SK-N-SH (cell line): ENCODE measurements at regions not wholly inside any gene's neighbourhood (a gene's known extent, or its start where the extent isn't known, plus 50 kb on each side); places are given as distances from the start of the nearest gene placed in this dataset.

Experiments
- CTCF ChIA-PET: fragments of 300-600, 350-600 bp; formaldehyde crosslinking; extraction: SDS; loops from one replicate; lab custom pipeline; 2021; lab: Yijun Ruan, JAX
- POLR2A ChIA-PET: fragments of 350-600 bp; sonication (Branson Sonifier 250); formaldehyde crosslinking; extraction: SDS; loops from one replicate; lab custom pipeline; 2020; ENCODE audit warnings: antibody characterized with exemption, inconsistent platforms; lab: Yijun Ruan, JAX
- DNase-seq: peaks from one replicate; pipeline ENCODE4 v3.0.0; 2012
- H2AFZ ChIP-seq: fragments of 200-600 bp; sonication (generic); 2 replicates; pipeline ENCODE4 v1.8.1; 2016; ENCODE audit warnings: antibody characterized with exemption, mild to moderate bottlenecking, low read depth
- H3F3A ChIP-seq: fragments of 200-600 bp; sonication (generic); replicated peaks from 2 replicates; pipeline ENCODE3; 2016; ENCODE audit warnings: antibody characterized with exemption, mild to moderate bottlenecking; ENCODE audit not compliant: insufficient read depth
- H3K27ac ChIP-seq, 2 experiments: fragments of 200-500 bp in 1 of 2; fragments of 200-600 bp in 1 of 2; sonication (Bioruptor generic) in 1 of 2; sonication (generic), shearing (Covaris generic) in 1 of 2; 2 replicates each; pipeline versions ENCODE4 v1.5.1 to v1.6.1; 2014 to 2016; ENCODE audit warnings: low read depth in 2 of 2, inconsistent platforms in 1 of 2, low read length in 1 of 2, mild to moderate bottlenecking in 1 of 2, mixed read lengths in 1 of 2
- H3K27me3 ChIP-seq: fragments of 200-600 bp; sonication (generic), shearing (Covaris generic); 2 replicates; pipeline ENCODE4 v1.6.1; 2016; ENCODE audit warnings: mixed run types; ENCODE audit not compliant: insufficient read depth
- H3K36me3 ChIP-seq, 2 experiments: fragments of 200-500 bp in 1 of 2; fragments of 200-600 bp in 1 of 2; sonication (Bioruptor generic) in 1 of 2; sonication (generic) in 1 of 2; replicated peaks in 1 of 2; 2 replicates each; pipeline versions ENCODE3 to v1.5.1; 2014 to 2016; ENCODE audit warnings: low read length in 1 of 2, mild to moderate bottlenecking in 1 of 2; ENCODE audit not compliant: insufficient read depth in 2 of 2, control insufficient read depth in 1 of 2
- H3K4me1 ChIP-seq, 2 experiments: fragments of 200-500 bp in 1 of 2; fragments of 200-600 bp in 1 of 2; sonication (Bioruptor generic) in 1 of 2; sonication (generic), shearing (Covaris generic) in 1 of 2; 2 replicates each; pipeline versions ENCODE4 v1.5.1 to v1.6.1; 2014 to 2016; ENCODE audit warnings: low read depth in 1 of 2, low read length in 1 of 2, mixed run types in 1 of 2; ENCODE audit not compliant: insufficient read depth in 2 of 2, control insufficient read depth in 1 of 2
- H3K4me2 ChIP-seq: fragments of 200-600 bp; sonication (generic), shearing (Covaris generic); 2 replicates; pipeline ENCODE4 v1.6.1; 2017; ENCODE audit warnings: mixed run types
- H3K4me3 ChIP-seq, 2 experiments: fragments of 200-500 bp in 1 of 2; fragments of 200-600 bp in 1 of 2; sonication (Bioruptor generic) in 1 of 2; sonication (generic), shearing (Covaris generic) in 1 of 2; 2 replicates each; pipeline versions ENCODE4 v1.5.1 to v1.8.1; 2014 to 2016; ENCODE audit warnings: low read depth in 2 of 2, inconsistent platforms in 1 of 2, low read length in 1 of 2, mild to moderate bottlenecking in 1 of 2, mixed read lengths in 1 of 2, moderate library complexity in 1 of 2
- H3K79me2 ChIP-seq: fragments of 200-600 bp; sonication (generic); 2 replicates; pipeline ENCODE4 v1.8.1; 2017; ENCODE audit warnings: mild to moderate bottlenecking; ENCODE audit not compliant: insufficient read depth
- H3K9ac ChIP-seq: fragments of 200-600 bp; sonication (generic); 2 replicates; pipeline ENCODE4 v1.6.1; 2017; ENCODE audit warnings: mixed run types
- H3K9me2 ChIP-seq: fragments of 200-600 bp; sonication (generic); 2 replicates; pipeline ENCODE4 v1.6.1; 2017; ENCODE audit warnings: mixed run types
- H3K9me3 ChIP-seq: fragments of 200-600 bp; sonication (generic); 2 replicates; pipeline ENCODE4 v1.6.1; 2017; ENCODE audit warnings: mixed run types, mild to moderate bottlenecking, moderate library complexity
- H4K20me1 ChIP-seq: fragments of 200-600 bp; sonication (generic); 2 replicates; pipeline ENCODE4 v1.6.1; 2017; ENCODE audit warnings: mild to moderate bottlenecking, mixed run types; ENCODE audit not compliant: insufficient read depth
- CTCF ChIP-seq: fragments of 200-600 bp; sonication (generic); IDR thresholded peaks from 2 replicates; pipeline ENCODE4 v1.6.1; 2017; ENCODE audit warnings: antibody characterized with exemption, mild to moderate bottlenecking, moderate library complexity
- EP300 ChIP-seq, 2 experiments: IDR thresholded peaks; 2 replicates each; pipeline versions ENCODE4 v1.4.0 to v1.6.1; 2012; ENCODE audit warnings: borderline replicate concordance in 1 of 2, low read depth in 1 of 2, low read length in 1 of 2
- FOSL2 ChIP-seq: IDR thresholded peaks from 2 replicates; pipeline ENCODE4 v1.4.0; 2012; ENCODE audit warnings: low read depth, mild to moderate bottlenecking, moderate library complexity, borderline replicate concordance
- IRF3 ChIP-seq: fragments of 150-350 bp; IDR thresholded peaks from 2 replicates; pipeline ENCODE4 v1.6.1; 2016; ENCODE audit warnings: mild to moderate bottlenecking, low read depth, low read length
- MEF2A ChIP-seq: IDR thresholded peaks from 2 replicates; pipeline ENCODE4 v1.4.0; 2012; ENCODE audit warnings: low read depth, borderline replicate concordance
- MXI1 ChIP-seq: IDR thresholded peaks from 2 replicates; pipeline ENCODE4 v1.6.1; 2012; ENCODE audit warnings: mild to moderate bottlenecking, low read depth, low read length, improper control_type of control experiment
- NRF1 ChIP-seq: IDR thresholded peaks from 2 replicates; pipeline ENCODE4 v1.6.1; 2012; ENCODE audit warnings: low read depth, mild to moderate bottlenecking, low read length
- PBX3 ChIP-seq: IDR thresholded peaks from 2 replicates; pipeline ENCODE4; 2012
- RAD21 ChIP-seq: IDR thresholded peaks from 2 replicates; pipeline ENCODE4 v1.6.1; 2012; ENCODE audit warnings: mild to moderate bottlenecking, low read length
- REST ChIP-seq: IDR thresholded peaks from 2 replicates; pipeline ENCODE4 v1.6.1; 2012; ENCODE audit warnings: mild to moderate bottlenecking, low read depth, low read length, moderate library complexity
- RFX5 ChIP-seq: IDR thresholded peaks from 2 replicates; pipeline ENCODE4 v1.6.1; 2012; ENCODE audit warnings: mild to moderate bottlenecking, improper control_type of control experiment, low read length
- SIN3A ChIP-seq: IDR thresholded peaks from 2 replicates; pipeline ENCODE4 v1.6.1; 2012; ENCODE audit warnings: low read depth, mild to moderate bottlenecking, low read length, moderate library complexity, borderline replicate concordance
- TAF1 ChIP-seq: IDR thresholded peaks from 2 replicates; pipeline ENCODE4 v1.6.1; 2012; ENCODE audit warnings: low read depth, mild to moderate bottlenecking, low read length, moderate library complexity, borderline replicate concordance
- TEAD4 ChIP-seq: IDR thresholded peaks from 2 replicates; pipeline ENCODE4 v1.4.0; 2012; ENCODE audit warnings: mild to moderate bottlenecking, borderline replicate concordance; ENCODE audit not compliant: insufficient read depth
- USF1 ChIP-seq: IDR thresholded peaks from 2 replicates; pipeline ENCODE4 v1.4.0; 2012; ENCODE audit warnings: low read depth, borderline replicate concordance
- WGBS: methylation state at CpG from one replicate; pipeline ENCODE4 v1.1.6; 2017; ENCODE audit warnings: low lambda C conversion rate; 5-methylcytosine and 5-hydroxymethylcytosine counted together

- no peak overlapping the region for H2AFZ ChIP-seq
Observed at GRCh38 chr6:74570044-74570443, 635.8 kb downstream of the COL12A1 start.

More at GRCh38 chr6:74570044-74570443, 635.8 kb downstream of the COL12A1 start:
- Histone ChIP-seq H3K79me2 (no peaks in the 10 kb centered on the region), H3K27ac (no peak overlapping the region), H3K4me2 (no peak overlapping the region), H3K4me1 (0 out of 4 replicates have a peak, but pooled peaks cover 0 to 3% of the 10 kb centered on the region in 2 experiments), H3K9me2 (no peaks in the 10 kb centered on the region), H3K4me3 (no peak overlapping the region), H3K36me3 (no peaks in the 10 kb centered on the region), H3K9ac (no peak overlapping the region), H3K9me3 (no peaks in the 10 kb centered on the region), H3F3A (no peaks in the 10 kb centered on the region), H4K20me1 (no peaks in the 10 kb centered on the region), H3K27me3 (no peaks in the 10 kb centered on the region)
- CTCF ChIA-PET, result no interaction called here
- TF ChIP-seq USF1 (no peak), FOSL2 (no peak), CTCF (no peak), NRF1 (no peak), SIN3A (no peak), EP300 (IDR thresholded peaks at IDR 0.05; ENCODE audit: borderline replicate concordance in 1 of 2, low read depth in 1 of 2, low read length in 1 of 2) (no peak), RFX5 (no peak), MXI1 (no peak), TEAD4 (no peak), RAD21 (no peak), PBX3 (no peak), MEF2A (no peak), REST (no peak), IRF3 (no peak), TAF1 (no peak)
- no peak for DNase-seq
- WGBS, result 8% methylated on average over 1 of the region's 1 CpG
- POLR2A ChIA-PET, result no interaction called here
